ENCODE measurements at regions not wholly inside any gene's neighbourhood (a gene's known extent, or its start where the extent isn't known, plus 50 kb on each side); places are given as distances from the start of the nearest gene placed in this dataset.
"Not testable (repeated sequence)": the region's sequence is repeated elsewhere in the genome, so short reads cannot be mapped to it uniquely, and the experiment has no call there.

DNA sequence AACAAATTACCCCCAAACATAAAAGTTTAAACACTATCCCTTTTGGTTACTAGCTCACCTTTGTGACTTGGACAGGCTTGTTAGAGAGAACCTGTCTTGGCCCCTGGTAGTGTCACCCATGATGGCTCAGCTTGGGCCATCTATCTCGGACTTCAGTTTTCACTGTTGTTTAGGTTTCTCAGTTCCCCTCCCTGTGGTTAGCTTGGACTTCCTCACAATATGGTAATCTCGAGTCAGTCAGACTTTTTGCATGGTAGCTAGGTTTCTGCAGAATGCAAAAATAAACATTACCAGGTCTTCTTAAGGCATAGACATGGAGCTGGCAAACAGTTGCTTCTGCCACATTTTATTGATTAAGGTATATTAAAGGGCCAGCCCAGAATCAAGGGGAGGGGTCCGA, 324.3 kb upstream of the RORB start:
- TF ChIP-seq, protein P1, sequence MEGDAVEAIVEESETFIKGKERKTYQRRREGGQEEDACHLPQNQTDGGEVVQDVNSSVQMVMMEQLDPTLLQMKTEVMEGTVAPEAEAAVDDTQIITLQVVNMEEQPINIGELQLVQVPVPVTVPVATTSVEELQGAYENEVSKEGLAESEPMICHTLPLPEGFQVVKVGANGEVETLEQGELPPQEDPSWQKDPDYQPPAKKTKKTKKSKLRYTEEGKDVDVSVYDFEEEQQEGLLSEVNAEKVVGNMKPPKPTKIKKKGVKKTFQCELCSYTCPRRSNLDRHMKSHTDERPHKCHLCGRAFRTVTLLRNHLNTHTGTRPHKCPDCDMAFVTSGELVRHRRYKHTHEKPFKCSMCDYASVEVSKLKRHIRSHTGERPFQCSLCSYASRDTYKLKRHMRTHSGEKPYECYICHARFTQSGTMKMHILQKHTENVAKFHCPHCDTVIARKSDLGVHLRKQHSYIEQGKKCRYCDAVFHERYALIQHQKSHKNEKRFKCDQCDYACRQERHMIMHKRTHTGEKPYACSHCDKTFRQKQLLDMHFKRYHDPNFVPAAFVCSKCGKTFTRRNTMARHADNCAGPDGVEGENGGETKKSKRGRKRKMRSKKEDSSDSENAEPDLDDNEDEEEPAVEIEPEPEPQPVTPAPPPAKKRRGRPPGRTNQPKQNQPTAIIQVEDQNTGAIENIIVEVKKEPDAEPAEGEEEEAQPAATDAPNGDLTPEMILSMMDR (IDR thresholded peaks at IDR 0.05; ENCODE audit: low read depth, low read length, poor library complexity, severe bottlenecking) = no peak
- TF ChIP-seq EZH2phosphoT487 (IDR thresholded peaks at IDR 0.05; ENCODE audit: borderline replicate concordance, low read length) = no peak
- Histone ChIP-seq H3K4me3 (ENCODE audit: low read length) (no peak overlapping the region), H3K9me3 (ENCODE audit: control insufficient read depth, insufficient read depth, low read length) (no peaks in the 10 kb centered on the region; the same call in 1 of the 2 replicates), H4K20me1 (ENCODE audit: control insufficient read depth, insufficient read depth, low read depth, low read length) (no peaks in the 10 kb centered on the region), H3K27ac (ENCODE audit: low read depth, low read length) (no peak overlapping the region), H3K27me3 (ENCODE audit: control insufficient read depth, low read length) (no peaks in the 10 kb centered on the region), H3F3A (ENCODE audit: control insufficient read depth, insufficient read depth) (no peaks in the 10 kb centered on the region), H3K4me1 (ENCODE audit: control insufficient read depth, low read length) (no peaks in the 10 kb centered on the region), H3K79me2 (ENCODE audit: control insufficient read depth, low read length) (no peaks in the 10 kb centered on the region), H3K4me2 (ENCODE audit: low read length) (no peak overlapping the region), H3K36me3 (ENCODE audit: control insufficient read depth, low read length) (no peaks in the 10 kb centered on the region), H3K9me2 (replicated peaks; ENCODE audit: control insufficient read depth, low read length) (no peaks in the 10 kb centered on the region)

DNA sequence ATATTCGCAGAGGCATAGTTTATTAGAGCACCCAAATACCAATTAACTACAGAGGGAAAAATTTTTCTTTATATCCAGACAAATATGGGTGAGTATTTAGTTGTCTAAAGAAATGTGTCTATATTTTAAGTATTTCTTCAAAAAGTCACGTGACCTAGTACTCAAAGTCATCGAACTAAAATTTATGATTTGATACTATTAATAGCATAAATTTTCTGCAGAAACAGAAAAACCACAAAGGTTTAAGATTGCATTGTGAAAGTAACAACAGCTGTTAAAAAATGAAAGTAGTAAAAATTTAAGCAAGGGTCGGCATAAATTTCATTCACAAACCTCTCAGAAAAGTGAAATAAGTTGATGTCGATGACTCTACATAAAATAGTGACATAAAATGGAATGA, 323.9 kb upstream of the RORB start:
- no peaks in the 10 kb centered on the region for H3K36me3 ChIP-seq (ENCODE audit: control insufficient read depth, low read length)
- TF ChIP-seq EZH2phosphoT487 (IDR thresholded peaks at IDR 0.05; ENCODE audit: borderline replicate concordance, low read length) = no peak
- TF ChIP-seq, protein P1 (IDR thresholded peaks at IDR 0.05; ENCODE audit: low read depth, low read length, poor library complexity, severe bottlenecking) = no peak
- H3K4me3 ChIP-seq (ENCODE audit: low read length) = no peak overlapping the region
- no peaks in the 10 kb centered on the region; the same call in 1 of the 2 replicates for H3K9me3 ChIP-seq (ENCODE audit: control insufficient read depth, insufficient read depth, low read length)
- H3F3A ChIP-seq (ENCODE audit: control insufficient read depth, insufficient read depth) = no peaks in the 10 kb centered on the region
- H3K4me1 ChIP-seq (ENCODE audit: control insufficient read depth, low read length) = no peaks in the 10 kb centered on the region
- H3K4me2 ChIP-seq (ENCODE audit: low read length) = no peak overlapping the region
- no peak overlapping the region for H3K27ac ChIP-seq (ENCODE audit: low read depth, low read length)
- no peaks in the 10 kb centered on the region for H3K79me2 ChIP-seq (ENCODE audit: control insufficient read depth, low read length)
- H3K27me3 ChIP-seq (ENCODE audit: control insufficient read depth, low read length) = no peaks in the 10 kb centered on the region
- H3K9me2 ChIP-seq (replicated peaks; ENCODE audit: control insufficient read depth, low read length) = no peaks in the 10 kb centered on the region
- H4K20me1 ChIP-seq (ENCODE audit: control insufficient read depth, insufficient read depth, low read depth, low read length) = no peaks in the 10 kb centered on the region

DNA sequence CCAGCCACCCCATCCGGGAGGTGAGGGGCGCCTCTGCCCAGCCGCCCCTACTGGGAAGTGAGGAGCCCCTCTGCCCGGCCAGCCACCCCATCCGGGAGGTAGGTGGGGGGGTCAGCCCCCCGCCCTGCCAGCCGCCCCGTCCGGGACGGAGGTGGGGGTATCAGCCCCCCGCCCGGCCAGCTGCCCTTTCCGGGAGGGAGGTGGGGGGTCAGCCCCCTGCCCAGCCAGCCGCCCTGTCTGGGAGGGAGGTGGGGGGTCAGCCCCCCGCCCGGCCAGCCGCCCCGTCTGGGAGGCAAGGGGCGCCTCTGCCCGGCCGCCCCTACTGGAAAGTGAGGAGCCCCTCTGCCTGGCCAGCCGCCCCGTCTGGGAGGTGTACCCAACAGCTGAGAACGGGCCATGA, 299.4 kb upstream of the RORB start:
- H3K4me2 ChIP-seq (ENCODE audit: low read length); H3K27me3 ChIP-seq (ENCODE audit: control insufficient read depth, low read length); H3K79me2 ChIP-seq (ENCODE audit: control insufficient read depth, low read length); H3K9me3 ChIP-seq (ENCODE audit: control insufficient read depth, insufficient read depth, low read length); H4K20me1 ChIP-seq (ENCODE audit: control insufficient read depth, insufficient read depth, low read depth, low read length); H3K9me2 ChIP-seq (replicated peaks; ENCODE audit: control insufficient read depth, low read length); H3K27ac ChIP-seq (ENCODE audit: low read depth, low read length); H3K36me3 ChIP-seq (ENCODE audit: control insufficient read depth, low read length); H3K4me1 ChIP-seq (ENCODE audit: control insufficient read depth, low read length); H3F3A ChIP-seq (ENCODE audit: control insufficient read depth, insufficient read depth); H3K4me3 ChIP-seq (ENCODE audit: low read length): not testable (repeated sequence)

DNA sequence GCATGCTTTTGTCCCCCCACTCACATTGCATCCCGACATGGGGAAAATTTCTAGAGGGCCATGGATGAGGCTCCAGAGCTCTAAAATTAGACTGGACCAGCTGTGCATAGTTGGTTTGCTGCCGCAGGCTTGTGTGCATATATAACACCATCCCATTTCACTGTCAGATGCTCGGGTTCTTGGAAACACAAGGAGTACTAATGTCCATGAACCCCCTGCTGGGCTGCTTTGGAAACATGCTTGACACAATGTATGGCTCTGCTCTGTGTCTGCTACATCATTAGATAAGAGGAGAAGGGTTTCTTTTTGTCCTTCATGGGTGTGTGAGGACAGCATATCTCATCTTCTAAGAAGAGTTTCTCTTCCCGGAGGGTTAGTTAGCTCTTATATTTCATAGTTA, 292.1 kb upstream of the RORB start:
- Histone ChIP-seq H3K4me1 (ENCODE audit: control insufficient read depth, low read length) (no peaks in the 10 kb centered on the region), H3K4me2 (ENCODE audit: low read length) (no peak overlapping the region), H3K27ac (ENCODE audit: low read depth, low read length) (no peak overlapping the region), H3K79me2 (ENCODE audit: control insufficient read depth, low read length) (no peaks in the 10 kb centered on the region), H3F3A (ENCODE audit: control insufficient read depth, insufficient read depth) (no peaks in the 10 kb centered on the region), H3K27me3 (ENCODE audit: control insufficient read depth, low read length) (no peaks in the 10 kb centered on the region), H4K20me1 (ENCODE audit: control insufficient read depth, insufficient read depth, low read depth, low read length) (no peaks in the 10 kb centered on the region), H3K9me2 (replicated peaks; ENCODE audit: control insufficient read depth, low read length) (no peaks in the 10 kb centered on the region), H3K36me3 (ENCODE audit: control insufficient read depth, low read length) (no peaks in the 10 kb centered on the region), H3K4me3 (ENCODE audit: low read length) (no peak overlapping the region), H3K9me3 (ENCODE audit: control insufficient read depth, insufficient read depth, low read length) (no peaks in the 10 kb centered on the region)
- TF ChIP-seq EZH2phosphoT487 (IDR thresholded peaks at IDR 0.05; ENCODE audit: borderline replicate concordance, low read length) = no peak
- TF ChIP-seq, protein P1 (IDR thresholded peaks at IDR 0.05; ENCODE audit: low read depth, low read length, poor library complexity, severe bottlenecking) = no peak

Measured in DOHH2 (cell line).